HG03575 (cell line): ENCODE measurements at regions not wholly inside any gene's neighbourhood (a gene's known extent, or its start where the extent isn't known, plus 50 kb on each side); places are given as distances from the start of the nearest gene placed in this dataset.

Source experiments
- ATAC-seq: cut with Tn5 transposase; IDR thresholded peaks from one replicate; pipeline ENCODE4 v1.9.1; 2021; ENCODE audit not compliant: unreplicated experiment, insufficient number of reproducible peaks, low FRiP score; ENCODE audit errors: extremely low read depth

GRCh38 chr15:35229085-35229484, 144.0 kb upstream of the NANOGP8 start:
- no peak for ATAC-seq

GRCh38 chr15:35218215-35218614, 133.1 kb upstream of the NANOGP8 start:
- no peak for ATAC-seq

- no peak for ATAC-seq
These were observed 130.0 kb upstream of the NANOGP8 start for GRCh38 chr15:35215093-35215492.

- ATAC-seq, result no peak
These were observed 126.3 kb upstream of the NANOGP8 start for GRCh38 chr15:35211240-35211902.

- no peak for ATAC-seq
These were observed 125.3 kb upstream of the NANOGP8 start for GRCh38 chr15:35210370-35210769.

- ATAC-seq, result no peak
These were observed 124.7 kb upstream of the NANOGP8 start for GRCh38 chr15:35209838-35210237.

- ATAC-seq, result no peak
These were observed 123.3 kb upstream of the NANOGP8 start for GRCh38 chr15:35208353-35208752.

- no peak for ATAC-seq
These were observed 121.1 kb upstream of the NANOGP8 start for GRCh38 chr15:35206060-35206675.

- ATAC-seq, result no peak
These were observed 113.1 kb upstream of the NANOGP8 start for GRCh38 chr15:35198197-35198596.

GRCh38 chr15:35197754-35198153, 112.7 kb upstream of the NANOGP8 start:
- no peak for ATAC-seq

GRCh38 chr15:35197306-35197705, 112.2 kb upstream of the NANOGP8 start:
- ATAC-seq, result no peak

GRCh38 chr15:35196273-35196672, 111.2 kb upstream of the NANOGP8 start:
- ATAC-seq, result no peak

- ATAC-seq, result no peak
These were observed 110.6 kb upstream of the NANOGP8 start for GRCh38 chr15:35195649-35196048.

- no peak for ATAC-seq
These were observed 109.9 kb upstream of the NANOGP8 start for GRCh38 chr15:35195031-35195430.

GRCh38 chr15:35194296-35194695, 109.2 kb upstream of the NANOGP8 start:
- ATAC-seq, result no peak

- no peak for ATAC-seq
These were observed 106.7 kb upstream of the NANOGP8 start for GRCh38 chr15:35191783-35192182.

GRCh38 chr15:35186346-35186745, 101.3 kb upstream of the NANOGP8 start:
- no peak for ATAC-seq

GRCh38 chr15:35184646-35185045, 99.6 kb upstream of the NANOGP8 start:
- no peak for ATAC-seq

- ATAC-seq, result no peak
These were observed 97.9 kb upstream of the NANOGP8 start for GRCh38 chr15:35182841-35183479.

- peak; percentile 83 for ATAC-seq
These were observed 96.4 kb upstream of the NANOGP8 start for GRCh38 chr15:35181538-35181937.
